SW 1271 (cell line): ENCODE measurements at regions not wholly inside any gene's neighbourhood (a gene's known extent, or its start where the extent isn't known, plus 50 kb on each side); places are given as distances from the start of the nearest gene placed in this dataset.

Source experiments
- DNase-seq, 2 experiments: peaks; one replicate each; lab custom pipeline; 2025; lab: John Stamatoyannopoulos, UW

- DNase-seq: no peak
Observed at GRCh38 chr6:137758661-137759060, 108.4 kb upstream of the TNFAIP3 start.

- no peak for DNase-seq
Observed at GRCh38 chr6:137759624-137760023, 107.4 kb upstream of the TNFAIP3 start.

GRCh38 chr6:137761072-137761471, 106.0 kb upstream of the TNFAIP3 start:
- no peak for DNase-seq

GRCh38 chr6:137761487-137761886, 105.6 kb upstream of the TNFAIP3 start:
- DNase-seq: no peak

- DNase-seq: no peak
Observed at GRCh38 chr6:137762168-137763090, 104.6 kb upstream of the TNFAIP3 start.

- no peak for DNase-seq
Observed at GRCh38 chr6:137763436-137763835, 103.6 kb upstream of the TNFAIP3 start.

- DNase-seq: no peak
Observed at GRCh38 chr6:137763886-137764285, 103.2 kb upstream of the TNFAIP3 start.

GRCh38 chr6:137764464-137764863, 102.6 kb upstream of the TNFAIP3 start:
- DNase-seq: no peak

- DNase-seq: no peak
Observed at GRCh38 chr6:137765059-137765458, 102.0 kb upstream of the TNFAIP3 start.

- DNase-seq: no peak
Observed at GRCh38 chr6:137766596-137767370, 100.3 kb upstream of the TNFAIP3 start.

GRCh38 chr6:137767465-137767864, 99.6 kb upstream of the TNFAIP3 start:
- DNase-seq: no peak

- DNase-seq: no peak
Observed at GRCh38 chr6:137767911-137768690, 99.0 kb upstream of the TNFAIP3 start.

- no peak for DNase-seq
Observed at GRCh38 chr6:137768935-137769334, 98.1 kb upstream of the TNFAIP3 start.

GRCh38 chr6:137769797-137770362, 97.2 kb upstream of the TNFAIP3 start:
- DNase-seq: no peak

GRCh38 chr6:137772541-137773250, 94.4 kb upstream of the TNFAIP3 start:
- DNase-seq: no peak

GRCh38 chr6:137775227-137775626, 91.8 kb upstream of the TNFAIP3 start:
- no peak for DNase-seq

- DNase-seq: no peak
Observed at GRCh38 chr6:137775720-137776119, 91.3 kb upstream of the TNFAIP3 start.

GRCh38 chr6:137776256-137776655, 90.8 kb upstream of the TNFAIP3 start:
- DNase-seq: no peak

- no peak for DNase-seq
Observed at GRCh38 chr6:137776786-137777686, 90.0 kb upstream of the TNFAIP3 start.

- DNase-seq: no peak
Observed at GRCh38 chr6:137777687-137778075, 89.4 kb upstream of the TNFAIP3 start.
